Right lobe of liver (tissue), 6 donors: ENCODE measurements at regions not wholly inside any gene's neighbourhood (a gene's known extent, or its start where the extent isn't known, plus 50 kb on each side); places are given as distances from the start of the nearest gene placed in this dataset.

Experiments used
- ATAC-seq, 4 donors: fragments of 200-7000 bp; cut with Tn5 transposase; one replicate each; pipeline ENCODE4 v1.9.1; 2020; ENCODE audit warnings: mild to moderate bottlenecking in 4 of 4, moderate library complexity in 4 of 4
- DNase-seq, 3 donors: peaks; one replicate each; pipeline ENCODE4 v3.0.0-alpha.2; 2020
- H3K27ac ChIP-seq, 3 donors: fragments of 200-600 bp; one replicate each; pipeline ENCODE4 v1.8.0; 2022
- H3K27me3 ChIP-seq, 2 donors: fragments of 200-600 bp; one replicate each; pipeline ENCODE4 v1.8.0; 2022
- H3K36me3 ChIP-seq, 4 donors: fragments of 200-600 bp; sonication (generic) in 1 of 4; one replicate each; pipeline versions ENCODE4 v1.5.1 to v1.8.0; 2017 to 2022; ENCODE audit warnings: control low read depth in 1 of 4
- H3K4me1 ChIP-seq, 4 donors: fragments of 200-600 bp; sonication (generic) in 1 of 4; one replicate each; pipeline versions ENCODE4 v1.5.1 to v1.8.0; 2017 to 2022; ENCODE audit warnings: control low read depth in 1 of 4
- H3K4me3 ChIP-seq, 3 donors: fragments of 200-600 bp; one replicate each; pipeline ENCODE4 v1.8.0; 2022
- H3K9me3 ChIP-seq, 4 donors: fragments of 200-600 bp; sonication (generic) in 1 of 4; one replicate each; pipeline versions ENCODE4 v1.5.1 to v1.8.0; 2017 to 2022; ENCODE audit warnings: control low read depth in 1 of 4
- CTCF ChIP-seq, 4 donors: fragments of 200-600 bp in 3 of 4; fragments of 450-650 bp in 1 of 4; IDR thresholded peaks; one replicate each; pipeline versions ENCODE4 v1.5.1 to v1.8.0; 2016 to 2022; ENCODE audit warnings: antibody characterized with exemption in 4 of 4, mild to moderate bottlenecking in 2 of 4
- POLR2A ChIP-seq: fragments of 450-650 bp; IDR thresholded peaks from one replicate; pipeline ENCODE4 v1.6.1; 2017; ENCODE audit warnings: antibody characterized with exemption, mild to moderate bottlenecking
- WGBS: methylation state at CpG from one replicate; pipeline ENCODE4 v1.1.6; 2018; ENCODE audit warnings: low coverage, low lambda C conversion rate; ENCODE audit not compliant: insufficient coverage; ENCODE audit errors: missing lambda C conversion rate; 5-methylcytosine and 5-hydroxymethylcytosine counted together
- intact Hi-C, 2 donors: fragments of 100-400 bp; cut with DNase I; formaldehyde crosslinking; loops; one replicate each; pipeline versions ENCODE4 v1.11.2 to v1.14.1; 2022
- donor health status: DM: no; HTN: yes; CAD: no.
- donor health status: DM: no; HTN: no; CAD: no.
- donor health status: DM: no; HTN: no; CAD: no.
- donor health status: DM: no; HTN: yes; CAD: no.
- donor health status: DM: no; HTN: yes; CAD: no.

- Histone ChIP-seq H3K4me3 (no peak overlapping the region), H3K4me1 (no peaks in the 10 kb centered on the region), H3K27ac (no peak overlapping the region), H3K9me3 (no peaks in the 10 kb centered on the region), H3K36me3 (no peaks in the 10 kb centered on the region), H3K27me3 (no peaks in the 10 kb centered on the region)
- DNase-seq (no peak), ATAC-seq (no peak)
- TF ChIP-seq CTCF (IDR thresholded peaks at IDR 0.05) (peak in 1 of 4 donors; percentile 18), POLR2A (no peak)
- WGBS: 9% methylated on average over 2 of the region's 2 CpGs
- intact Hi-C loops: no loop called here
Observed at GRCh38 chr7:118590107-118590506, 365.6 kb downstream of the ANKRD7 start.

GRCh38 chr7:118602090-118602489 is 377.6 kb downstream of the ANKRD7 start:
- no peak overlapping the region for H3K27ac ChIP-seq
- TF ChIP-seq CTCF (IDR thresholded peaks at IDR 0.05) (no peak), POLR2A (no peak)
- DNase-seq (no peak), ATAC-seq (no peak)
- H3K4me1 ChIP-seq: no peaks in the 10 kb centered on the region
- no peak overlapping the region for H3K4me3 ChIP-seq
- no peaks in the 10 kb centered on the region for H3K27me3 ChIP-seq
- intact Hi-C loops: no loop called here
- H3K9me3 ChIP-seq: no peaks in the 10 kb centered on the region
- H3K36me3 ChIP-seq: no peaks in the 10 kb centered on the region

GRCh38 chr7:118606602-118607001 is 382.1 kb downstream of the ANKRD7 start:
- WGBS: 32% methylated on average over 1 of the region's 1 CpG
- H3K9me3 ChIP-seq: no peaks in the 10 kb centered on the region
- ATAC-seq (no peak), DNase-seq (no peak)
- no peaks in the 10 kb centered on the region for H3K27me3 ChIP-seq
- H3K4me1 ChIP-seq: no peaks in the 10 kb centered on the region
- no peak overlapping the region for H3K4me3 ChIP-seq
- H3K36me3 ChIP-seq: no peaks in the 10 kb centered on the region
- H3K27ac ChIP-seq: no peak overlapping the region
- TF ChIP-seq CTCF (IDR thresholded peaks at IDR 0.05) (no peak), POLR2A (no peak)
- intact Hi-C loops: no loop called here

- Histone ChIP-seq H3K27me3 (no peaks in the 10 kb centered on the region), H3K4me1 (no peaks in the 10 kb centered on the region), H3K27ac (no peak overlapping the region), H3K9me3 (no peaks in the 10 kb centered on the region), H3K36me3 (no peaks in the 10 kb centered on the region), H3K4me3 (no peak overlapping the region)
- no CpG with 5 or more reads among the region's 3 CpGs for WGBS
- TF ChIP-seq CTCF (IDR thresholded peaks at IDR 0.05) (no peak), POLR2A (no peak)
- DNase-seq: no peak
- intact Hi-C loops: no loop called here
- ATAC-seq: no peak
Observed at GRCh38 chr7:118609207-118609606, 384.7 kb downstream of the ANKRD7 start.

GRCh38 chr7:118615681-118616080 is 391.2 kb downstream of the ANKRD7 start:
- no peak overlapping the region for H3K4me3 ChIP-seq
- H3K27me3 ChIP-seq: no peaks in the 10 kb centered on the region
- no peaks in the 10 kb centered on the region for H3K36me3 ChIP-seq
- H3K27ac ChIP-seq: no peak overlapping the region
- no peak for DNase-seq
- no peak for TF ChIP-seq POLR2A
- no peak for TF ChIP-seq CTCF (IDR thresholded peaks at IDR 0.05)
- 32% methylated on average over 4 of the region's 4 CpGs for WGBS
- intact Hi-C loops: no loop called here
- no peaks in the 10 kb centered on the region for H3K9me3 ChIP-seq
- no peaks in the 10 kb centered on the region for H3K4me1 ChIP-seq
- ATAC-seq: no peak
